ELR (cell line): ENCODE measurements at regions not wholly inside any gene's neighbourhood (a gene's known extent, or its start where the extent isn't known, plus 50 kb on each side); places are given as distances from the start of the nearest gene placed in this dataset.
"Not testable (repeated sequence)": the region's sequence is repeated elsewhere in the genome, so short reads cannot be mapped to it uniquely, and the experiment has no call there.

ENCODE experiments used
- DNase-seq: peaks from one replicate; pipeline ENCODE4 v3.0.0-alpha.2; 2015; ENCODE audit warnings: low read depth

GRCh38 chr5:28404363-28405071, 1366.1 kb upstream of the CDH9 start:
- no peak for DNase-seq

GRCh38 chr5:28403846-28404245, 1365.5 kb upstream of the CDH9 start:
- no peak for DNase-seq

- no peak for DNase-seq
Observed at GRCh38 chr5:28402590-28403301, 1364.4 kb upstream of the CDH9 start.

- DNase-seq: no peak
Observed at GRCh38 chr5:28400076-28400475, 1361.7 kb upstream of the CDH9 start.

- DNase-seq: no peak
Observed at GRCh38 chr5:28399211-28399610, 1360.8 kb upstream of the CDH9 start.

GRCh38 chr5:28398185-28398584, 1359.8 kb upstream of the CDH9 start:
- no peak for DNase-seq

GRCh38 chr5:28397502-28397941, 1359.1 kb upstream of the CDH9 start:
- DNase-seq: peak; percentile 3

- DNase-seq: no peak
Observed at GRCh38 chr5:28391277-28391676, 1352.9 kb upstream of the CDH9 start.

- no peak for DNase-seq
Observed at GRCh38 chr5:28390341-28390740, 1352.0 kb upstream of the CDH9 start.

GRCh38 chr5:28389727-28390126, 1351.3 kb upstream of the CDH9 start:
- not testable (repeated sequence) for DNase-seq

- DNase-seq: no peak
Observed at GRCh38 chr5:28388428-28388827, 1350.0 kb upstream of the CDH9 start.

GRCh38 chr5:28386712-28387111, 1348.3 kb upstream of the CDH9 start:
- no peak for DNase-seq

GRCh38 chr5:28380167-28380566, 1341.8 kb upstream of the CDH9 start:
- no peak for DNase-seq

GRCh38 chr5:28374492-28374967, 1336.1 kb upstream of the CDH9 start:
- no peak for DNase-seq

GRCh38 chr5:28370896-28371295, 1332.5 kb upstream of the CDH9 start:
- DNase-seq: no peak

- no peak for DNase-seq
Observed at GRCh38 chr5:28369418-28369817, 1331.0 kb upstream of the CDH9 start.

GRCh38 chr5:28355831-28356230, 1317.4 kb upstream of the CDH9 start:
- no peak for DNase-seq

- no peak for DNase-seq
Observed at GRCh38 chr5:28346696-28347095, 1308.3 kb upstream of the CDH9 start.

GRCh38 chr5:28344836-28345433, 1306.5 kb upstream of the CDH9 start:
- DNase-seq: peak; percentile 7

- no peak for DNase-seq
Observed at GRCh38 chr5:28329176-28329575, 1290.8 kb upstream of the CDH9 start.

- DNase-seq: peak; percentile 5
Observed at GRCh38 chr5:28328681-28329080, 1290.3 kb upstream of the CDH9 start.

- DNase-seq: no peak
Observed at GRCh38 chr5:28324174-28324573, 1285.8 kb upstream of the CDH9 start.

GRCh38 chr5:28313953-28314352, 1275.6 kb upstream of the CDH9 start:
- DNase-seq: no peak
